ENCODE measurements at regions not wholly inside any gene's neighbourhood (a gene's known extent, or its start where the extent isn't known, plus 50 kb on each side); places are given as distances from the start of the nearest gene placed in this dataset.

- TF ChIP-seq ELF4 (IDR thresholded peaks at IDR 0.05), result no peak
- no peak for TF ChIP-seq FOXM1 (IDR thresholded peaks at IDR 0.05; ENCODE audit: borderline replicate concordance)
- no peak for TF ChIP-seq SP1 (IDR thresholded peaks at IDR 0.05)
Measured at GRCh38 chr2:173770947-173771678, 194.1 kb downstream of the SP3 start.
